Cardiac fibroblast (primary cell): ENCODE measurements at regions not wholly inside any gene's neighbourhood (a gene's known extent, or its start where the extent isn't known, plus 50 kb on each side); places are given as distances from the start of the nearest gene placed in this dataset.
"Not testable (repeated sequence)": the region's sequence is repeated elsewhere in the genome, so short reads cannot be mapped to it uniquely, and the experiment has no call there.

Source experiments
- DNase-seq, 2 donors: peaks; one replicate each; pipeline versions ENCODE4 v3.0.0 to v3.0.0-alpha.2; 2010; ENCODE audit warnings: low read depth in 2 of 2
- H3K4me3 ChIP-seq, 2 donors: replicated peaks in 1 of 2; 1 replicate in 1 of 2; 2 replicates in 1 of 2; pipeline ENCODE4 v1.5.1; 2011; ENCODE audit warnings: low read depth in 2 of 2, low read length in 2 of 2, mild to moderate bottlenecking in 2 of 2, moderate library complexity in 1 of 2
- CTCF ChIP-seq: IDR thresholded peaks from one replicate; pipeline ENCODE4 v1.5.1; 2011; ENCODE audit warnings: low read depth, mild to moderate bottlenecking, low read length, inconsistent platforms

- no peak for TF ChIP-seq CTCF
Observed at GRCh38 chr13:42424182-42424581, 149.8 kb upstream of the TNFSF11 start.

GRCh38 chr13:42445354-42445753 lies 128.6 kb upstream of the TNFSF11 start:
- H3K4me3 ChIP-seq = no peak overlapping the region

More at GRCh38 chr13:42424182-42424581, 149.8 kb upstream of the TNFSF11 start:
- H3K4me3 ChIP-seq = no peak overlapping the region
- no peak for DNase-seq

GRCh38 chr13:42446597-42446996 lies 127.4 kb upstream of the TNFSF11 start:
- not testable (repeated sequence) for H3K4me3 ChIP-seq, DNase-seq

More at GRCh38 chr13:42445354-42445753, 128.6 kb upstream of the TNFSF11 start:
- no peak for DNase-seq
- no peak for TF ChIP-seq CTCF

- no peak for DNase-seq
- no peak overlapping the region for H3K4me3 ChIP-seq
- no peak for TF ChIP-seq CTCF
Observed at GRCh38 chr13:42453091-42453645, 120.8 kb upstream of the TNFSF11 start.

GRCh38 chr13:42454749-42455148 lies 119.2 kb upstream of the TNFSF11 start:
- H3K4me3 ChIP-seq = no peak overlapping the region
- no peak for TF ChIP-seq CTCF
- no peak for DNase-seq

GRCh38 chr13:42458193-42458592 lies 115.8 kb upstream of the TNFSF11 start:
- DNase-seq = no peak
- no peak for TF ChIP-seq CTCF
- H3K4me3 ChIP-seq = no peak overlapping the region

GRCh38 chr13:42466123-42466522 lies 107.8 kb upstream of the TNFSF11 start:
- no peak for TF ChIP-seq CTCF
- H3K4me3 ChIP-seq = no peak overlapping the region
- DNase-seq = no peak
